A549 (cell line): ENCODE measurements at regions not wholly inside any gene's neighbourhood (a gene's known extent, or its start where the extent isn't known, plus 50 kb on each side); places are given as distances from the start of the nearest gene placed in this dataset.

Experiments used
- ATAC-seq, 2 experiments: fragments of 200-7000 bp in 1 of 2; fragments of >200 bp in 1 of 2; cut with Nextera tagmentation in 1 of 2; cut with Tn5 transposase in 1 of 2; 3 replicates each; pipeline versions ENCODE4 v1.8.0 to v1.9.1; 2018 to 2020; ENCODE audit warnings: mild to moderate bottlenecking in 1 of 2, moderate library complexity in 1 of 2
- CTCF ChIA-PET: fragments of 300-600 bp; sonication (Branson Sonifier 250); formaldehyde crosslinking; extraction: SDS; loops from one replicate; lab custom pipeline; 2021; ENCODE audit warnings: antibody characterized with exemption, inconsistent platforms; lab: Yijun Ruan, JAX
- POLR2A ChIA-PET: fragments of 350-600 bp; formaldehyde crosslinking; extraction: SDS; loops from one replicate; lab custom pipeline; 2021; ENCODE audit warnings: antibody characterized with exemption, inconsistent platforms; lab: Yijun Ruan, JAX
- DNase-seq, 2 experiments: peaks; one replicate each; pipeline versions ENCODE4 v3.0.0 to v3.0.0-alpha.2; 2011 to 2016; ENCODE audit warnings: low read depth in 1 of 2, low spot score in 1 of 2
- FAIRE-seq: peaks from 2 replicates; lab custom pipeline; 2011; peaks lifted over from hg19 to GRCh38; lab: Jason Lieb, UNC
- H3K27ac ChIP-seq, 2 experiments: fragments of >200 bp; sonication (Bioruptor Twin); formaldehyde crosslinking; 3 replicates each; pipeline ENCODE4 v1.5.1; 2016 to 2017
- H3K4me1 ChIP-seq: fragments of >200 bp; sonication (Bioruptor Twin); formaldehyde crosslinking; 3 replicates; pipeline ENCODE4 v1.6.1; 2016
- H3K4me2 ChIP-seq: fragments of >200 bp; sonication (Bioruptor Twin); formaldehyde crosslinking; 3 replicates; pipeline ENCODE4 v1.6.1; 2016
- H3K4me3 ChIP-seq: fragments of >200 bp; sonication (Bioruptor Twin); formaldehyde crosslinking; 3 replicates; pipeline ENCODE4 v1.5.1; 2016
- H3K9me3 ChIP-seq: fragments of >200 bp; sonication (Bioruptor Twin); formaldehyde crosslinking; 3 replicates; pipeline ENCODE4 v1.6.1; 2016
- BHLHE40 ChIP-seq: IDR thresholded peaks from 2 replicates; pipeline ENCODE4 v1.6.1; 2012; ENCODE audit warnings: low read depth, low read length, inconsistent platforms
- CBX2 ChIP-seq: fragments of 200-600 bp; sonication (generic); IDR thresholded peaks from 2 replicates; pipeline ENCODE4 v1.6.1; 2016; ENCODE audit warnings: low read depth, mild to moderate bottlenecking, borderline replicate concordance
- CEBPB ChIP-seq, 2 experiments: fragments of >200 bp in 1 of 2; sonication (Bioruptor Twin) in 1 of 2; formaldehyde crosslinking in 1 of 2; IDR thresholded peaks; 2 replicates each; pipeline ENCODE4 v1.6.1; 2012 to 2016
- CHD2 ChIP-seq: fragments of 150-350 bp; IDR thresholded peaks from 2 replicates; pipeline ENCODE4 v1.6.1; 2014; ENCODE audit warnings: low read length; ENCODE audit not compliant: partially characterized antibody
- CHD4 ChIP-seq: fragments of 200-600 bp; sonication (generic); IDR thresholded peaks from 2 replicates; pipeline ENCODE4 v1.6.1; 2016; ENCODE audit warnings: antibody characterized with exemption, mild to moderate bottlenecking, borderline replicate concordance
- CTCF ChIP-seq: fragments of >200 bp; sonication (Bioruptor Twin); formaldehyde crosslinking; IDR thresholded peaks from 3 replicates; pipeline ENCODE4 v1.5.1; 2016
- EHF ChIP-seq: fragments of 250-450 bp; sonication (Bioruptor Pico); IDR thresholded peaks from 2 replicates; pipeline ENCODE4 v1.5.0; 2020; ENCODE audit warnings: mild to moderate bottlenecking
- ELK1 ChIP-seq: fragments of 150-350 bp; IDR thresholded peaks from 2 replicates; pipeline ENCODE4 v1.6.1; 2014; ENCODE audit warnings: low read depth, mild to moderate bottlenecking, low read length
- ESRRA ChIP-seq: fragments of 150-350 bp; IDR thresholded peaks from 2 replicates; pipeline ENCODE4 v1.6.1; 2014; ENCODE audit warnings: mild to moderate bottlenecking, low read length, borderline replicate concordance
- FOSB ChIP-seq: fragments of 250-450 bp; sonication (Bioruptor Pico); IDR thresholded peaks from 2 replicates; pipeline ENCODE4 v1.5.0; 2020; ENCODE audit warnings: mild to moderate bottlenecking, moderate library complexity
- FOSL2 ChIP-seq, 2 experiments: fragments of 450-650 bp in 1 of 2; fragments of >200 bp in 1 of 2; sonication (Bioruptor Twin) in 1 of 2; formaldehyde crosslinking; IDR thresholded peaks; 2 replicates each; pipeline versions ENCODE4 v1.5.0 to v1.6.1; 2016 to 2020; ENCODE audit warnings: mild to moderate bottlenecking in 1 of 2, moderate library complexity in 1 of 2
- FOXS1 ChIP-seq: fragments of 250-450 bp; sonication (Bioruptor Pico); IDR thresholded peaks from 2 replicates; pipeline ENCODE4 v1.5.0; 2020; ENCODE audit warnings: mild to moderate bottlenecking, moderate library complexity
- HOXB5 ChIP-seq: fragments of 250-450 bp; sonication (Bioruptor Pico); IDR thresholded peaks from 2 replicates; pipeline ENCODE4 v1.5.0; 2020; ENCODE audit warnings: mild to moderate bottlenecking, moderate library complexity
- JUNB ChIP-seq: fragments of >200 bp; sonication (Bioruptor Twin); formaldehyde crosslinking; IDR thresholded peaks from 2 replicates; pipeline ENCODE4 v1.6.1; 2016
- KDM1A ChIP-seq: fragments of 200-600 bp; sonication (generic); IDR thresholded peaks from 2 replicates; pipeline ENCODE4 v1.6.1; 2016; ENCODE audit warnings: low read depth, mild to moderate bottlenecking
- KDM5A ChIP-seq: fragments of 200-600 bp; sonication (generic); IDR thresholded peaks from 2 replicates; pipeline ENCODE4 v1.6.1; 2016; ENCODE audit warnings: antibody characterized with exemption, mild to moderate bottlenecking
- MAFK ChIP-seq: fragments of 450-650 bp; IDR thresholded peaks from 2 replicates; pipeline ENCODE4 v1.6.1; 2014; ENCODE audit not compliant: partially characterized antibody
- NPAS2 ChIP-seq: fragments of 250-450 bp; sonication (Bioruptor Pico); IDR thresholded peaks from 2 replicates; pipeline ENCODE4 v1.8.0; 2022; ENCODE audit warnings: mild to moderate bottlenecking, moderate library complexity, borderline replicate concordance
- NR3C1 ChIP-seq: fragments of >200 bp; sonication (Bioruptor Twin); formaldehyde crosslinking; IDR thresholded peaks from 3 replicates; pipeline ENCODE4 v1.6.1; 2017
- PHF8 ChIP-seq: fragments of 200-600 bp; sonication (generic); IDR thresholded peaks from 2 replicates; pipeline ENCODE4 v1.6.1; 2016; ENCODE audit warnings: low read depth, mild to moderate bottlenecking, antibody characterized with exemption, moderate library complexity, borderline replicate concordance
- POLR2AphosphoS2 ChIP-seq: conservative IDR thresholded peaks from 2 replicates; pipeline ENCODE4 v1.6.1; 2012; ENCODE audit warnings: low read length, improper control_type of control experiment, inconsistent platforms
- RAD21 ChIP-seq, 2 experiments: fragments of >200 bp in 1 of 2; sonication (Bioruptor Twin) in 1 of 2; formaldehyde crosslinking in 1 of 2; IDR thresholded peaks in 1 of 2; conservative IDR thresholded peaks in 1 of 2; 2 replicates in 1 of 2; 3 replicates in 1 of 2; pipeline ENCODE4 v1.6.1; 2012 to 2018; ENCODE audit warnings: inconsistent platforms in 1 of 2
- TFCP2L1 ChIP-seq: fragments of 250-450 bp; sonication (Bioruptor Pico); IDR thresholded peaks from 2 replicates; pipeline ENCODE4 v1.5.0; 2021; ENCODE audit warnings: mild to moderate bottlenecking
- TP53 ChIP-seq: fragments of 250-450 bp; sonication (Bioruptor Pico); IDR thresholded peaks from 2 replicates; pipeline ENCODE4 v1.5.0; 2021; ENCODE audit warnings: mild to moderate bottlenecking, moderate library complexity
- ZC3H11A ChIP-seq: fragments of 450-650 bp; IDR thresholded peaks from 2 replicates; pipeline ENCODE4 v1.6.1; 2014; ENCODE audit warnings: antibody characterized with exemption, mild to moderate bottlenecking
- WGBS: methylation state at CpG from one replicate; pipeline ENCODE4 v1.1.6; 2017; ENCODE audit errors: missing lambda C conversion rate; 5-methylcytosine and 5-hydroxymethylcytosine counted together

- H3K4me2 ChIP-seq, result no peak overlapping the region
- DNase-seq (no peak), FAIRE-seq (no peak), ATAC-seq (no peak)
- POLR2A ChIA-PET, result no interaction called here
- TF ChIP-seq PHF8 (no peak), KDM5A (no peak), POLR2AphosphoS2 (no peak), CHD4 (no peak), FOSB (CRISPR knock-in tag) (no peak), ZC3H11A (no peak), MAFK (no peak), CHD2 (no peak), CEBPB (IDR thresholded peaks at IDR 0.05) (no peak), FOSL2 (IDR thresholded peaks at IDR 0.05) (no peak), FOSL2 (CRISPR knock-in tag; IDR thresholded peaks at IDR 0.05) (no peak), NPAS2 (CRISPR knock-in tag) (no peak)
- H3K4me1 ChIP-seq, result no peaks in the 10 kb centered on the region
- CTCF ChIA-PET, result interaction anchor here (0.8 kb wide), 1 partner anchor 571 kb away, joined by 3 read pairs; the partner anchor contains the start of gene CCDC85A
- WGBS, result 7% methylated on average over 1 of the region's 1 CpG
- H3K9me3 ChIP-seq, result no peaks in the 10 kb centered on the region
- H3K27ac ChIP-seq, result no peak overlapping the region
- no peak overlapping the region for H3K4me3 ChIP-seq
Observed at GRCh38 chr2:56754627-56755026, 570.8 kb downstream of the CCDC85A start.

- DNase-seq, result no peak
- TF ChIP-seq BHLHE40, result no peak
- TF ChIP-seq CTCF, result no peak
- 0 out of 4 replicates have a peak, but pooled peaks of 1 of the 2 experiments have one; percentile 19 for TF ChIP-seq CEBPB (IDR thresholded peaks at IDR 0.05)
- ChIA-PET POLR2A (no interaction called here), CTCF (interaction anchor here (1.4 kb wide), 1 partner anchor 575 kb away, joined by 3 read pairs; the partner anchor contains the start of gene CCDC85A)
- Histone ChIP-seq H3K9me3 (peaks cover 6% of the 10 kb centered on the region; the same call in 2 of the 3 replicates), H3K4me2 (0 out of 3 replicates have a peak overlapping the region, but pooled peaks have one; percentile 4), H3K27ac (no peak overlapping the region), H3K4me1 (no peaks in the 10 kb centered on the region), H3K4me3 (no peak overlapping the region)
- FAIRE-seq, result peak; percentile 54
- no peak for ATAC-seq
- 16% methylated on average over 2 of the region's 2 CpGs for WGBS
Observed at GRCh38 chr2:56757884-56758545, 574.2 kb downstream of the CCDC85A start.

- ChIA-PET POLR2A (no interaction called here), CTCF (no interaction called here)
- FAIRE-seq (no peak), ATAC-seq (no peak), DNase-seq (no peak)
- Histone ChIP-seq H3K4me2 (no peak overlapping the region), H3K27ac (no peak overlapping the region), H3K4me3 (no peak overlapping the region), H3K9me3 (peaks cover 6% of the 10 kb centered on the region; the same call in 2 of the 3 replicates), H3K4me1 (no peaks in the 10 kb centered on the region)
- TF ChIP-seq FOSL2 (IDR thresholded peaks at IDR 0.05) (no peak), FOSL2 (CRISPR knock-in tag; IDR thresholded peaks at IDR 0.05) (no peak), FOSB (CRISPR knock-in tag) (no peak)
- 43% methylated on average over 2 of the region's 2 CpGs for WGBS
Observed at GRCh38 chr2:56763683-56764082, 579.9 kb downstream of the CCDC85A start.

- FAIRE-seq (no peak), DNase-seq (no peak), ATAC-seq (no peak)
- CTCF ChIA-PET, result interaction anchor here (0.8 kb wide), 1 partner anchor 96 kb away, joined by 3 read pairs; no protein-coding TSS in a partner anchor
- no peaks in the 10 kb centered on the region for H3K4me1 ChIP-seq
- no peak overlapping the region for H3K27ac ChIP-seq
- H3K4me2 ChIP-seq, result no peak overlapping the region
- POLR2A ChIA-PET, result no interaction called here
- no peak overlapping the region for H3K4me3 ChIP-seq
- no peaks in the 10 kb centered on the region for H3K9me3 ChIP-seq
- TF ChIP-seq CBX2 (no peak), ESRRA (no peak), RAD21 (conservative IDR thresholded peaks at IDR 0.05 in 1 of 2, IDR thresholded peaks at IDR 0.05 in 1 of 2) (no peak), KDM5A (no peak), TP53 (no peak), PHF8 (no peak), NR3C1 (no peak), POLR2AphosphoS2 (no peak), MAFK (no peak), FOXS1 (no peak), HOXB5 (no peak), KDM1A (no peak), ELK1 (no peak), JUNB (no peak), TFCP2L1 (CRISPR knock-in tag) (no peak), EHF (no peak)
Observed at GRCh38 chr2:56768973-56769372, 585.2 kb downstream of the CCDC85A start.
